ENCODE measurements at regions not wholly inside any gene's neighbourhood (a gene's known extent, or its start where the extent isn't known, plus 50 kb on each side); places are given as distances from the start of the nearest gene placed in this dataset.

DNA sequence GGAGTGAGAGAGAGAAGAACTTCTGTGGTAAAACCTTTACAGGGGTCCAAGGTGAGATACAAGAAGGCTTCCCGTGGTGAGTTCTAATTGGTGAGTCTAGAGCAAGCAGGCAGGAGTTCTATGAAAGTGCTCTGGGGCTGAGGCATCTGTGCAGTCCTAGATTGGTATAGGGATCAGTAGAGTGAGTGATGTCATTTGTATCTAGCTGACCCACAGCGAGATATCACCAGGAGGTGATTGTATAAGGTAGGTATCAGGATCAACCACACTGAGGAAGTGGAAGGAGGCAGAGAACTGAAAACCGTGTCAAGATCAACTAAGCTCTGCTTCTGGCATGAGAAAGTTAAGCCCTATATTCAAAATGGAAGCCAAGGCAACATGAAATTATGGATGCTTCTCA is 1648.9 kb upstream of the TMEFF2 start:
- TF ChIP-seq, protein P1, sequence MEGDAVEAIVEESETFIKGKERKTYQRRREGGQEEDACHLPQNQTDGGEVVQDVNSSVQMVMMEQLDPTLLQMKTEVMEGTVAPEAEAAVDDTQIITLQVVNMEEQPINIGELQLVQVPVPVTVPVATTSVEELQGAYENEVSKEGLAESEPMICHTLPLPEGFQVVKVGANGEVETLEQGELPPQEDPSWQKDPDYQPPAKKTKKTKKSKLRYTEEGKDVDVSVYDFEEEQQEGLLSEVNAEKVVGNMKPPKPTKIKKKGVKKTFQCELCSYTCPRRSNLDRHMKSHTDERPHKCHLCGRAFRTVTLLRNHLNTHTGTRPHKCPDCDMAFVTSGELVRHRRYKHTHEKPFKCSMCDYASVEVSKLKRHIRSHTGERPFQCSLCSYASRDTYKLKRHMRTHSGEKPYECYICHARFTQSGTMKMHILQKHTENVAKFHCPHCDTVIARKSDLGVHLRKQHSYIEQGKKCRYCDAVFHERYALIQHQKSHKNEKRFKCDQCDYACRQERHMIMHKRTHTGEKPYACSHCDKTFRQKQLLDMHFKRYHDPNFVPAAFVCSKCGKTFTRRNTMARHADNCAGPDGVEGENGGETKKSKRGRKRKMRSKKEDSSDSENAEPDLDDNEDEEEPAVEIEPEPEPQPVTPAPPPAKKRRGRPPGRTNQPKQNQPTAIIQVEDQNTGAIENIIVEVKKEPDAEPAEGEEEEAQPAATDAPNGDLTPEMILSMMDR (IDR thresholded peaks at IDR 0.05 in 4 of 5, conservative IDR thresholded peaks at IDR 0.05 in 1 of 5): no peak
- TF ChIP-seq POLR2A (IDR thresholded peaks at IDR 0.05): no peak
